Right lobe of liver (tissue), 4 donors: ENCODE measurements at regions not wholly inside any gene's neighbourhood (a gene's known extent, or its start where the extent isn't known, plus 50 kb on each side); places are given as distances from the start of the nearest gene placed in this dataset.

Experiments
- CTCF ChIP-seq, 4 donors: fragments of 200-600 bp in 3 of 4; fragments of 450-650 bp in 1 of 4; IDR thresholded peaks; one replicate each; pipeline versions ENCODE4 v1.5.1 to v1.8.0; 2016 to 2022; ENCODE audit warnings: antibody characterized with exemption in 4 of 4, mild to moderate bottlenecking in 2 of 4
- POLR2A ChIP-seq: fragments of 450-650 bp; IDR thresholded peaks from one replicate; pipeline ENCODE4 v1.6.1; 2017; ENCODE audit warnings: antibody characterized with exemption, mild to moderate bottlenecking
- donor health status: DM: no; HTN: no; CAD: no.
- donor health status: DM: no; HTN: no; CAD: no.
- donor health status: DM: no; HTN: yes; CAD: no.

GRCh38 chr15:53328341-53328740, 431.1 kb downstream of the WDR72 start:
- TF ChIP-seq CTCF (IDR thresholded peaks at IDR 0.05): no peak
- TF ChIP-seq POLR2A: no peak
